ENCODE measurements at regions not wholly inside any gene's neighbourhood (a gene's known extent, or its start where the extent isn't known, plus 50 kb on each side); places are given as distances from the start of the nearest gene placed in this dataset.
A peak's percentile ranks its signal among the peaks of the same experiment; 100 is the strongest.

DNA sequence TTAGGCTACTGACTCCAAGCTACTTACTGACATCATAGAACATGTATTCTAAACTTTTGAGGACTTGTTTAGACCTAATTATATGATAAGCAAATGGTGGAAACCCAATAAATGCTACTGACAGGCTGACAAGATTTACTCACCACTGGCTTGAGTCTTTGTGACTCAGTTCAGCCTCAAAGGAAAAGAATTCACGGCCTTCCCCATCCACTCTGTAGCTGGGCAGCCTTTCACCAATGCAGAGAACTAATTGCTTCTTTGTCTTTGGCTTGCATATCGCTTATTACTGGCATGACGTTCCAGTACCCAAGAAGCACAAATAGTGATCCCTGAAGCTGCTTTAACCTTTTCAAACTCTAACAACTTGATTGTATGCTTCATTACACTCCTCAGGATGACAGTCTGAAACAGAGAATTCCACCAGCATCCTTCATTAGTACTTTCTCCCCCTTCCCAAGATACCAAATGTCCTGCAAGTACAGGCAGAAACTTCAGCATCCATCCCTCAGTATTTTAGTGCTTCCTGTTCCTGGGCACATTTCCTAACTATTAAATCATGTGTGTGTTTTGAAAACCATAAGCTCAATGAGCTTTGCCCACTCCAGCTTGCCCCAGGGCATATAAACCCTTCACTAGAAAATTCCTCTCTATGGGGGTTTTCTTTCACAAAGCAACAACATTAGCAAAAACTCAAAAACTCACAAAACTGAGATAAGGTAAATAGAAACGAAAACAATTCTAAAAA lies 298.1 kb upstream of the SLC7A11 start:
- H3K36me3 Mint-ChIP-seq (ENCODE audit: low read depth, unreplicated experiment) = no peaks in the 10 kb centered on the region
- no peak overlapping the region for H3K4me3 Mint-ChIP-seq (ENCODE audit: unreplicated experiment)

DNA sequence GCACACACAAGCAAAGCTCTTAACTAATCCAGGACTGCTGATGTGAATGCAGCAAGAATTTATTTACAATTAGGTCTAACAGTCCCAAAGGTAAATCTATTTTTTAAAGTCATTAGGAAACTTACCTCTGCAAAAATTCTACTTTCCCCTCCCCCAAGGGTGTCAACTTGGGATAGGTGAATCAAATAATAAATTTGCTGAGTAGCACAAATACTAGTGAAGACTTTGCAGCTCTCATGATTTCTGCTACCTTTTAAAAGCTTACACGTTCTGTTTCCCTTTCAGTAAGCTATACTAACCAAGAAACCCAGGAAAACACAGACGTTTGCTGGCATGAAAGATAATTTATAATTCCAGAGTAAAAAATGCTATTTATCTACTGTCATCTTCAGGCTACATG lies 296.6 kb upstream of the SLC7A11 start:
- no peaks in the 10 kb centered on the region for H3K9me3 Mint-ChIP-seq (ENCODE audit: unreplicated experiment)
- no peaks in the 10 kb centered on the region for H3K36me3 Mint-ChIP-seq (ENCODE audit: low read depth, unreplicated experiment)
- no peak overlapping the region for H3K4me3 Mint-ChIP-seq (ENCODE audit: unreplicated experiment)
- no peaks in the 10 kb centered on the region for H3K27me3 Mint-ChIP-seq (ENCODE audit: unreplicated experiment)
- no peak overlapping the region for H3K27ac Mint-ChIP-seq (ENCODE audit: unreplicated experiment)
- no peaks in the 10 kb centered on the region for H3K4me1 Mint-ChIP-seq (ENCODE audit: unreplicated experiment)
- TF ChIP-seq, protein P1, sequence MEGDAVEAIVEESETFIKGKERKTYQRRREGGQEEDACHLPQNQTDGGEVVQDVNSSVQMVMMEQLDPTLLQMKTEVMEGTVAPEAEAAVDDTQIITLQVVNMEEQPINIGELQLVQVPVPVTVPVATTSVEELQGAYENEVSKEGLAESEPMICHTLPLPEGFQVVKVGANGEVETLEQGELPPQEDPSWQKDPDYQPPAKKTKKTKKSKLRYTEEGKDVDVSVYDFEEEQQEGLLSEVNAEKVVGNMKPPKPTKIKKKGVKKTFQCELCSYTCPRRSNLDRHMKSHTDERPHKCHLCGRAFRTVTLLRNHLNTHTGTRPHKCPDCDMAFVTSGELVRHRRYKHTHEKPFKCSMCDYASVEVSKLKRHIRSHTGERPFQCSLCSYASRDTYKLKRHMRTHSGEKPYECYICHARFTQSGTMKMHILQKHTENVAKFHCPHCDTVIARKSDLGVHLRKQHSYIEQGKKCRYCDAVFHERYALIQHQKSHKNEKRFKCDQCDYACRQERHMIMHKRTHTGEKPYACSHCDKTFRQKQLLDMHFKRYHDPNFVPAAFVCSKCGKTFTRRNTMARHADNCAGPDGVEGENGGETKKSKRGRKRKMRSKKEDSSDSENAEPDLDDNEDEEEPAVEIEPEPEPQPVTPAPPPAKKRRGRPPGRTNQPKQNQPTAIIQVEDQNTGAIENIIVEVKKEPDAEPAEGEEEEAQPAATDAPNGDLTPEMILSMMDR (IDR thresholded peaks at IDR 0.05; ENCODE audit: unreplicated experiment) = no peak
- DNase-seq (ENCODE audit: low spot score) = no peak

More for the DNA sequence above, 298.1 kb upstream of the SLC7A11 start:
- no peak overlapping the region for H3K27ac Mint-ChIP-seq (ENCODE audit: unreplicated experiment)
- H3K9me3 Mint-ChIP-seq (ENCODE audit: unreplicated experiment) = no peaks in the 10 kb centered on the region
- TF ChIP-seq, protein P1 (IDR thresholded peaks at IDR 0.05; ENCODE audit: unreplicated experiment) = no peak
- DNase-seq (ENCODE audit: low spot score) = no peak
- H3K27me3 Mint-ChIP-seq (ENCODE audit: unreplicated experiment) = no peaks in the 10 kb centered on the region
- H3K4me1 Mint-ChIP-seq (ENCODE audit: unreplicated experiment) = no peaks in the 10 kb centered on the region

DNA sequence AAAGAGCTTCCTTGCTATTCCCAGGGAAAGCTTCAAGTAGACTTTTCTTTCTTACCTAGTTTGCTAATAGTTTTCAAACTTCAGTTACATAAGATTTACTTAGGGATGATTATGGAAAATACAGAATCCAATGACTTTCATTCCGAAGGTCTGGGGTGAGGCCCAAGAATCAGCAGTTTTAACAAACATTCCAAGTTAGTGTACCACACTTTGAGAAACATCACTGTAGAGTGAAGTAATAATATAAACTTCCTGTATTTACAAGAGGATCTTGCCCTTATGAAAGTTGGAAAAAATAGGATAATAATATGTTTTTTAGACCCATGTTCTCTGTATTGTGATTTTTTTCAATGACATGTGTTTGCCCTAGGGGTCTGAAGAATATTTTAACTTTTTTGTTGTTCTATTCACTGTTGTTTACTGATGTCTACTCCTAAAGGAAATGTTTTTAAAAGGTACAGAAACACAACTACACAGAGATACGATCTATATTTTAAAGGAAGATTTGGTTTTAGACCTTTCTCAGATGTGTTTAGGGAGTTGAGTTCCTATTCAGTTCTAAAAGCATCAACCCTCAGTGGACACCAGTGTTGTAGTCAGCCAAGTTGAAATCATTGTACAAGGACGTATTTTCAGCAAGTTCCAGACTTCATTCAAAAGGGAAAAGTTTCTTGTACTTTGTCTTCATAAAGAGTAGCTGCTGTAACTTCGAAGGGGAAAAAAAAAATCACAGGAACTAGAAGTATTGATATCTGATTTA lies 295.8 kb upstream of the SLC7A11 start:
- no peak overlapping the region for H3K4me3 Mint-ChIP-seq (ENCODE audit: unreplicated experiment)
- H3K9me3 Mint-ChIP-seq (ENCODE audit: unreplicated experiment) = no peaks in the 10 kb centered on the region
- no peaks in the 10 kb centered on the region for H3K36me3 Mint-ChIP-seq (ENCODE audit: low read depth, unreplicated experiment)
- H3K4me1 Mint-ChIP-seq (ENCODE audit: unreplicated experiment) = no peaks in the 10 kb centered on the region
- TF ChIP-seq, protein P1 (IDR thresholded peaks at IDR 0.05; ENCODE audit: unreplicated experiment) = no peak
- DNase-seq (ENCODE audit: low spot score) = no peak
- H3K27me3 Mint-ChIP-seq (ENCODE audit: unreplicated experiment) = no peaks in the 10 kb centered on the region
- no peak overlapping the region for H3K27ac Mint-ChIP-seq (ENCODE audit: unreplicated experiment)

DNA sequence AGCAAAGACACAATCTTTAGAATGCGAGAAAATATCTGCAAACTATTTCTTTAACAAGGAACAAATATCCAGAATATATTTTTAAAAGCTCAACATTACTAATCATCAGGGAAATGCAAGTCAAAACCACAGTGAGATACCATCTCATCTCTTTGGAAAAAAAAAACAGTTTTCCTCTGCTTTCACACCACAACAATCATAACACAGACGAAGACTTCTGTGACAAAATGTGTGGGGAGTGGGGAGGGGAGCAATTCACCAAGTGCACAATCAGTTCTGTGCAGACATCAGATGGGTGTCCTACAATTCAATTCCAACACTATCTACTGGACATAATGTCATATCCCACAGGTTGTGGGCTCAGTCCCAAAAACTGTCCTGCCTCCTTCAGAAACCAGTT lies 293.2 kb upstream of the SLC7A11 start:
- H3K4me3 Mint-ChIP-seq (ENCODE audit: unreplicated experiment) = no peak overlapping the region
- peaks cover 6% of the 10 kb centered on the region for H3K9me3 Mint-ChIP-seq (ENCODE audit: unreplicated experiment)
- TF ChIP-seq, protein P1 (IDR thresholded peaks at IDR 0.05; ENCODE audit: unreplicated experiment) = no peak
- H3K27me3 Mint-ChIP-seq (ENCODE audit: unreplicated experiment) = no peaks in the 10 kb centered on the region
- no peaks in the 10 kb centered on the region for H3K36me3 Mint-ChIP-seq (ENCODE audit: low read depth, unreplicated experiment)
- H3K27ac Mint-ChIP-seq (ENCODE audit: unreplicated experiment) = no peak overlapping the region
- no peak for DNase-seq (ENCODE audit: low spot score)
- H3K4me1 Mint-ChIP-seq (ENCODE audit: unreplicated experiment) = no peaks in the 10 kb centered on the region

DNA sequence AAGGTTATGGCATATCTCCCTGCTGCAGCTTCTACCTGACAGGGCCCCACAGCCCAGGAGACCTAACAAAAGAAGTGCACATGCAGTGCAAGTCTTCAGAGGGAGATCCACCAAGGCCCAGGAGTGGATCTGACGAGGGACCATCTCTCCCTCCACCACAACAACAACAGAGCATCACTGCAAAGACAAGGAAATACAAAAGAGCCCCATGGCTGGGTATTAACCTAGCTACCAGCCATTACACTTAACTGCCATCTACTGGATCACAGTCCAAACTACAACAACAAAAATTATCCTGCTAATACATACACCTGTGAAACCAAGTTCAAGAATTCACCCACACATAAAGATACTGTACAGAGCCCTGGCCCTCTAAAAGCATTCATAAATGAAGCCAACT lies 280.2 kb upstream of the SLC7A11 start:
- TF ChIP-seq, protein P1 (IDR thresholded peaks at IDR 0.05; ENCODE audit: unreplicated experiment) = peak; percentile 30
- peak; percentile 11 for DNase-seq (ENCODE audit: low spot score)
- no peak overlapping the region for H3K4me3 Mint-ChIP-seq (ENCODE audit: unreplicated experiment)
- no peaks in the 10 kb centered on the region for H3K27me3 Mint-ChIP-seq (ENCODE audit: unreplicated experiment)
- H3K9me3 Mint-ChIP-seq (ENCODE audit: unreplicated experiment) = no peaks in the 10 kb centered on the region
- no peaks in the 10 kb centered on the region for H3K36me3 Mint-ChIP-seq (ENCODE audit: low read depth, unreplicated experiment)
- H3K4me1 Mint-ChIP-seq (ENCODE audit: unreplicated experiment) = no peaks in the 10 kb centered on the region
- no peak overlapping the region for H3K27ac Mint-ChIP-seq (ENCODE audit: unreplicated experiment)

Data from endothelial cell (in vitro differentiated cells).